GM23338 (cell line): ENCODE measurements at regions not wholly inside any gene's neighbourhood (a gene's known extent, or its start where the extent isn't known, plus 50 kb on each side); places are given as distances from the start of the nearest gene placed in this dataset.

Source experiments
- ATAC-seq: fragments of 200-7000 bp; cut with Tn5 transposase; 3 replicates; pipeline ENCODE4 v1.9.1; 2020
- DNase-seq: peaks from one replicate; pipeline ENCODE4 v3.0.0-alpha.2; 2015; ENCODE audit warnings: low spot score
- H2AFZ ChIP-seq: fragments of 200-600 bp; sonication (generic); 2 replicates; pipeline ENCODE4 v1.8.0; 2016; ENCODE audit warnings: antibody characterized with exemption, mild to moderate bottlenecking, moderate library complexity
- H3F3A ChIP-seq: fragments of 200-600 bp; sonication (generic); replicated peaks from 2 replicates; pipeline ENCODE4 v1.8.0; 2017; ENCODE audit warnings: antibody characterized with exemption, mixed run types, low read depth
- H3K27ac ChIP-seq: fragments of 200-600 bp; sonication (generic); 2 replicates; pipeline ENCODE4 v1.6.1; 2016; ENCODE audit warnings: low read depth
- H3K27me3 ChIP-seq: fragments of 200-600 bp; sonication (generic); 2 replicates; pipeline ENCODE4 v1.8.0; 2016; ENCODE audit warnings: mild to moderate bottlenecking, mixed run types, moderate library complexity; ENCODE audit not compliant: insufficient read depth
- H3K36me3 ChIP-seq: fragments of 200-600 bp; sonication (generic); 2 replicates; pipeline ENCODE4 v1.8.0; 2016; ENCODE audit warnings: mild to moderate bottlenecking; ENCODE audit not compliant: insufficient read depth
- H3K4me1 ChIP-seq: fragments of 200-600 bp; sonication (generic); 2 replicates; pipeline ENCODE4 v1.8.0; 2016; ENCODE audit warnings: mild to moderate bottlenecking, moderate library complexity; ENCODE audit not compliant: insufficient read depth
- H3K4me2 ChIP-seq: fragments of 200-600 bp; sonication (generic); 2 replicates; pipeline ENCODE4 v1.7.1; 2017; ENCODE audit warnings: mixed run types
- H3K4me3 ChIP-seq: fragments of 200-600 bp; sonication (generic); 2 replicates; pipeline ENCODE4 v1.6.1; 2016; ENCODE audit warnings: mixed run types
- H3K79me2 ChIP-seq: fragments of 200-600 bp; sonication (generic); replicated peaks from 2 replicates; pipeline ENCODE4 v1.8.0; 2017; ENCODE audit warnings: mild to moderate bottlenecking; ENCODE audit not compliant: insufficient read depth
- H3K9me2 ChIP-seq: fragments of 200-600 bp; sonication (generic); 2 replicates; pipeline ENCODE4 v1.8.0; 2017; ENCODE audit not compliant: insufficient read depth
- H4K20me1 ChIP-seq: fragments of 200-600 bp; sonication (generic); replicated peaks from 2 replicates; pipeline ENCODE4 v1.8.0; 2017; ENCODE audit warnings: mild to moderate bottlenecking; ENCODE audit not compliant: insufficient read depth
- H3K27ac Mint-ChIP-seq: 2 replicates; pipeline ENCODE4 v1.8.0; 2020; ENCODE audit warnings: inconsistent platforms, mild to moderate bottlenecking, moderate library complexity, mixed read lengths
- H3K27me3 Mint-ChIP-seq: 3 replicates; pipeline ENCODE4 v1.8.0; 2022; ENCODE audit warnings: low read depth, mild to moderate bottlenecking, moderate library complexity, mixed read lengths, inconsistent platforms; ENCODE audit not compliant: insufficient read depth, poor library complexity
- H3K36me3 Mint-ChIP-seq: 3 replicates; pipeline ENCODE4 v1.8.0; 2021; ENCODE audit warnings: low read depth, mild to moderate bottlenecking, inconsistent platforms, moderate library complexity, mixed read lengths
- H3K4me1 Mint-ChIP-seq: 3 replicates; pipeline ENCODE4 v1.8.0; 2020; ENCODE audit warnings: mild to moderate bottlenecking, inconsistent platforms, mixed read lengths
- H3K4me3 Mint-ChIP-seq: 3 replicates; pipeline ENCODE4 v1.8.0; 2021; ENCODE audit warnings: moderate library complexity, mild to moderate bottlenecking, inconsistent platforms, mixed read lengths
- H3K9me3 Mint-ChIP-seq: 3 replicates; pipeline ENCODE4 v1.8.0; 2020; ENCODE audit warnings: moderate library complexity, mild to moderate bottlenecking, inconsistent platforms, mixed read lengths
- CREB1 ChIP-seq: fragments of 250-450 bp; sonication (Bioruptor Pico); IDR thresholded peaks from 2 replicates; pipeline ENCODE4 v1.5.0; 2020; ENCODE audit warnings: low read depth, mild to moderate bottlenecking, moderate library complexity
- EZH2 ChIP-seq: fragments of 200-600 bp; sonication (generic); IDR thresholded peaks from one replicate; pipeline ENCODE4 v1.8.0; 2017; ENCODE audit warnings: antibody characterized with exemption, mild to moderate bottlenecking, low read depth; ENCODE audit not compliant: unreplicated experiment
- EZH2phosphoT487 ChIP-seq: fragments of 200-600 bp; sonication (generic); IDR thresholded peaks from one replicate; pipeline ENCODE4 v1.8.1; 2018; ENCODE audit warnings: antibody characterized with exemption; ENCODE audit not compliant: unreplicated experiment
- JUNB ChIP-seq: IDR thresholded peaks from one replicate; pipeline ENCODE4 v1.6.1; 2016; ENCODE audit warnings: antibody characterized with exemption; ENCODE audit not compliant: unreplicated experiment
- NANOG ChIP-seq: IDR thresholded peaks from 2 replicates; pipeline ENCODE4 v1.6.1; 2016; ENCODE audit warnings: antibody characterized with exemption, borderline replicate concordance
- POLR2AphosphoS5 ChIP-seq: IDR thresholded peaks from 2 replicates; pipeline ENCODE4 v1.6.1; 2016; ENCODE audit warnings: antibody characterized with exemption, low read depth
- REST ChIP-seq: IDR thresholded peaks from one replicate; pipeline ENCODE4 v1.6.1; 2018; ENCODE audit warnings: antibody characterized with exemption; ENCODE audit not compliant: unreplicated experiment
- STAT1 ChIP-seq: IDR thresholded peaks from one replicate; pipeline ENCODE4 v1.6.1; 2016; ENCODE audit warnings: antibody characterized with exemption; ENCODE audit not compliant: unreplicated experiment
- ZNF114 ChIP-seq: fragments of 250-450 bp; sonication (Bioruptor Pico); IDR thresholded peaks from 2 replicates; pipeline ENCODE4 v1.5.0; 2020; ENCODE audit warnings: mild to moderate bottlenecking, moderate library complexity
- ZNF331 ChIP-seq: fragments of 250-450 bp; sonication (Bioruptor Pico); IDR thresholded peaks from 2 replicates; pipeline ENCODE4 v1.5.0; 2020; ENCODE audit warnings: low read depth, mild to moderate bottlenecking, moderate library complexity
- TF ChIP-seq, protein P1 (sequence below): IDR thresholded peaks from 2 replicates; pipeline ENCODE4 v1.6.1; 2016; ENCODE audit warnings: antibody characterized with exemption
- TF ChIP-seq, protein P2 (sequence below), 2 experiments: fragments of 200-600 bp in 1 of 2; sonication (generic) in 1 of 2; conservative IDR thresholded peaks; 2 replicates each; pipeline versions ENCODE4 v1.5.1 to v1.6.1; 2016 to 2017; ENCODE audit warnings: antibody characterized with exemption in 2 of 2, low read depth in 2 of 2, mild to moderate bottlenecking in 2 of 2, moderate library complexity in 1 of 2
- TF ChIP-seq, protein P3 (sequence below): fragments of 250-450 bp; sonication (Bioruptor Pico); IDR thresholded peaks from 2 replicates; pipeline ENCODE4 v1.5.0; 2020; ENCODE audit warnings: mild to moderate bottlenecking, moderate library complexity

DNA sequence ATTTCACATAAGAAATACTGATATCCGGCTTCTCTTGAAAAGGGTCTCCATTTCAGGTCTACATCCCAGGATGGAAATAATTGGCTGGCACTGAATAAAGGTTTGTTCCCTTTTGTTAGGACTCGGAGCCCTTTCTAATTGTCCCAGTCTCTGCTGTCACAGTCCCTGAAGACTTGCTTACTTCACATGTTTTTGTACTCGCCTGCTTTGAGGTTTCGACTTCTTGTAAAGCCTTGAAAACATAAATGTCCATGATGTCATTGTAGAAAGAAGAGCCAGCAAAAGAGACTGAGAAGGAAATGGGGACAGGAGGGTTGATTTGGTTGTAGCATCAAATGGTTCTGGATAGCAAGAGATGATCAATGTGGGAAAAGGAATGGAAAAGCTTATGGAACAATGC is 963.4 kb upstream of the SEMA6D start:
- peaks cover 3% of the 10 kb centered on the region for H3K27me3 Mint-ChIP-seq
- Histone ChIP-seq H3K4me3 (no peak overlapping the region), H3K36me3 (no peaks in the 10 kb centered on the region), H3K27ac (no peak overlapping the region), H3K4me1 (peaks cover 6% of the 10 kb centered on the region; the same call in 1 of the 2 replicates), H3F3A (no peaks in the 10 kb centered on the region), H2AFZ (no peak overlapping the region), H3K27me3 (no peaks in the 10 kb centered on the region), H3K79me2 (no peaks in the 10 kb centered on the region), H3K4me2 (no peak overlapping the region), H3K9me2 (peaks cover 5% of the 10 kb centered on the region; the same call in 1 of the 2 replicates), H4K20me1 (no peaks in the 10 kb centered on the region)
- DNase-seq, result no peak
- no peak for ATAC-seq
- peaks cover 48% of the 10 kb centered on the region for H3K9me3 Mint-ChIP-seq
- H3K27ac Mint-ChIP-seq, result no peak overlapping the region
- H3K4me3 Mint-ChIP-seq, result no peak overlapping the region
- H3K36me3 Mint-ChIP-seq, result peaks cover 23% of the 10 kb centered on the region
- peaks cover 4% of the 10 kb centered on the region; the same call in 2 of the 3 replicates for H3K4me1 Mint-ChIP-seq
- TF ChIP-seq JUNB, result no peak
- TF ChIP-seq STAT1, result no peak
- no peak for TF ChIP-seq EZH2phosphoT487
- TF ChIP-seq CREB1 (CRISPR knock-in tag), result no peak
- TF ChIP-seq, protein P1, sequence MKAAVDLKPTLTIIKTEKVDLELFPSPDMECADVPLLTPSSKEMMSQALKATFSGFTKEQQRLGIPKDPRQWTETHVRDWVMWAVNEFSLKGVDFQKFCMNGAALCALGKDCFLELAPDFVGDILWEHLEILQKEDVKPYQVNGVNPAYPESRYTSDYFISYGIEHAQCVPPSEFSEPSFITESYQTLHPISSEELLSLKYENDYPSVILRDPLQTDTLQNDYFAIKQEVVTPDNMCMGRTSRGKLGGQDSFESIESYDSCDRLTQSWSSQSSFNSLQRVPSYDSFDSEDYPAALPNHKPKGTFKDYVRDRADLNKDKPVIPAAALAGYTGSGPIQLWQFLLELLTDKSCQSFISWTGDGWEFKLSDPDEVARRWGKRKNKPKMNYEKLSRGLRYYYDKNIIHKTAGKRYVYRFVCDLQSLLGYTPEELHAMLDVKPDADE, result no peak
- TF ChIP-seq, protein P2, sequence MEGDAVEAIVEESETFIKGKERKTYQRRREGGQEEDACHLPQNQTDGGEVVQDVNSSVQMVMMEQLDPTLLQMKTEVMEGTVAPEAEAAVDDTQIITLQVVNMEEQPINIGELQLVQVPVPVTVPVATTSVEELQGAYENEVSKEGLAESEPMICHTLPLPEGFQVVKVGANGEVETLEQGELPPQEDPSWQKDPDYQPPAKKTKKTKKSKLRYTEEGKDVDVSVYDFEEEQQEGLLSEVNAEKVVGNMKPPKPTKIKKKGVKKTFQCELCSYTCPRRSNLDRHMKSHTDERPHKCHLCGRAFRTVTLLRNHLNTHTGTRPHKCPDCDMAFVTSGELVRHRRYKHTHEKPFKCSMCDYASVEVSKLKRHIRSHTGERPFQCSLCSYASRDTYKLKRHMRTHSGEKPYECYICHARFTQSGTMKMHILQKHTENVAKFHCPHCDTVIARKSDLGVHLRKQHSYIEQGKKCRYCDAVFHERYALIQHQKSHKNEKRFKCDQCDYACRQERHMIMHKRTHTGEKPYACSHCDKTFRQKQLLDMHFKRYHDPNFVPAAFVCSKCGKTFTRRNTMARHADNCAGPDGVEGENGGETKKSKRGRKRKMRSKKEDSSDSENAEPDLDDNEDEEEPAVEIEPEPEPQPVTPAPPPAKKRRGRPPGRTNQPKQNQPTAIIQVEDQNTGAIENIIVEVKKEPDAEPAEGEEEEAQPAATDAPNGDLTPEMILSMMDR (conservative IDR thresholded peaks at IDR 0.05; ENCODE audit: low read depth in 2 of 2), result no peak
- TF ChIP-seq EZH2, result no peak
- TF ChIP-seq NANOG, result no peak
- TF ChIP-seq ZNF114, result no peak
- TF ChIP-seq REST, result no peak
- no peak for TF ChIP-seq POLR2AphosphoS5
- TF ChIP-seq, protein P3, sequence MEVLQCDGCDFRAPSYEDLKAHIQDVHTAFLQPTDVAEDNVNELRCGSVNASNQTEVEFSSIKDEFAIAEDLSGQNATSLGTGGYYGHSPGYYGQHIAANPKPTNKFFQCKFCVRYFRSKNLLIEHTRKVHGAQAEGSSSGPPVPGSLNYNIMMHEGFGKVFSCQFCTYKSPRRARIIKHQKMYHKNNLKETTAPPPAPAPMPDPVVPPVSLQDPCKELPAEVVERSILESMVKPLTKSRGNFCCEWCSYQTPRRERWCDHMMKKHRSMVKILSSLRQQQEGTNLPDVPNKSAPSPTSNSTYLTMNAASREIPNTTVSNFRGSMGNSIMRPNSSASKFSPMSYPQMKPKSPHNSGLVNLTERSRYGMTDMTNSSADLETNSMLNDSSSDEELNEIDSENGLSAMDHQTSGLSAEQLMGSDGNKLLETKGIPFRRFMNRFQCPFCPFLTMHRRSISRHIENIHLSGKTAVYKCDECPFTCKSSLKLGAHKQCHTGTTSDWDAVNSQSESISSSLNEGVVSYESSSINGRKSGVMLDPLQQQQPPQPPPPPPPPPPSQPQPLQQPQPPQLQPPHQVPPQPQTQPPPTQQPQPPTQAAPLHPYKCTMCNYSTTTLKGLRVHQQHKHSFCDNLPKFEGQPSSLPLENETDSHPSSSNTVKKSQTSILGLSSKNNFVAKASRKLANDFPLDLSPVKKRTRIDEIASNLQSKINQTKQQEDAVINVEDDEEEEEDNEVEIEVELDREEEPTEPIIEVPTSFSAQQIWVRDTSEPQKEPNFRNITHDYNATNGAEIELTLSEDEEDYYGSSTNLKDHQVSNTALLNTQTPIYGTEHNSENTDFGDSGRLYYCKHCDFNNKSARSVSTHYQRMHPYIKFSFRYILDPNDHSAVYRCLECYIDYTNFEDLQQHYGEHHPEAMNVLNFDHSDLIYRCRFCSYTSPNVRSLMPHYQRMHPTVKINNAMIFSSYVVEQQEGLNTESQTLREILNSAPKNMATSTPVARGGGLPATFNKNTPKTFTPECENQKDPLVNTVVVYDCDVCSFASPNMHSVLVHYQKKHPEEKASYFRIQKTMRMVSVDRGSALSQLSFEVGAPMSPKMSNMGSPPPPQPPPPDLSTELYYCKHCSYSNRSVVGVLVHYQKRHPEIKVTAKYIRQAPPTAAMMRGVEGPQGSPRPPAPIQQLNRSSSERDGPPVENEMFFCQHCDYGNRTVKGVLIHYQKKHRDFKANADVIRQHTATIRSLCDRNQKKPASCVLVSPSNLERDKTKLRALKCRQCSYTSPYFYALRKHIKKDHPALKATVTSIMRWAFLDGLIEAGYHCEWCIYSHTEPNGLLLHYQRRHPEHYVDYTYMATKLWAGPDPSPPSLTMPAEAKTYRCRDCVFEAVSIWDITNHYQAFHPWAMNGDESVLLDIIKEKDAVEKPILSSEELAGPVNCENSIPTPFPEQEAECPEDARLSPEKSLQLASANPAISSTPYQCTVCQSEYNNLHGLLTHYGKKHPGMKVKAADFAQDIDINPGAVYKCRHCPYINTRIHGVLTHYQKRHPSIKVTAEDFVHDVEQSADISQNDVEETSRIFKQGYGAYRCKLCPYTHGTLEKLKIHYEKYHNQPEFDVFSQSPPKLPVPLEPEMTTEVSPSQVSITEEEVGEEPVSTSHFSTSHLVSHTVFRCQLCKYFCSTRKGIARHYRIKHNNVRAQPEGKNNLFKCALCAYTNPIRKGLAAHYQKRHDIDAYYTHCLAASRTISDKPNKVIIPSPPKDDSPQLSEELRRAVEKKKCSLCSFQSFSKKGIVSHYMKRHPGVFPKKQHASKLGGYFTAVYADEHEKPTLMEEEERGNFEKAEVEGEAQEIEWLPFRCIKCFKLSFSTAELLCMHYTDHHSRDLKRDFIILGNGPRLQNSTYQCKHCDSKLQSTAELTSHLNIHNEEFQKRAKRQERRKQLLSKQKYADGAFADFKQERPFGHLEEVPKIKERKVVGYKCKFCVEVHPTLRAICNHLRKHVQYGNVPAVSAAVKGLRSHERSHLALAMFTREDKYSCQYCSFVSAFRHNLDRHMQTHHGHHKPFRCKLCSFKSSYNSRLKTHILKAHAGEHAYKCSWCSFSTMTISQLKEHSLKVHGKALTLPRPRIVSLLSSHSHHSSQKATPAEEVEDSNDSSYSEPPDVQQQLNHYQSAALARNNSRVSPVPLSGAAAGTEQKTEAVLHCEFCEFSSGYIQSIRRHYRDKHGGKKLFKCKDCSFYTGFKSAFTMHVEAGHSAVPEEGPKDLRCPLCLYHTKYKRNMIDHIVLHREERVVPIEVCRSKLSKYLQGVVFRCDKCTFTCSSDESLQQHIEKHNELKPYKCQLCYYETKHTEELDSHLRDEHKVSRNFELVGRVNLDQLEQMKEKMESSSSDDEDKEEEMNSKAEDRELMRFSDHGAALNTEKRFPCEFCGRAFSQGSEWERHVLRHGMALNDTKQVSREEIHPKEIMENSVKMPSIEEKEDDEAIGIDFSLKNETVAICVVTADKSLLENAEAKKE (CRISPR knock-in tag), result no peak
- TF ChIP-seq ZNF331 (CRISPR knock-in tag), result no peak
